Islet precursor cell (in vitro differentiated cells): ENCODE measurements at regions not wholly inside any gene's neighbourhood (a gene's known extent, or its start where the extent isn't known, plus 50 kb on each side); places are given as distances from the start of the nearest gene placed in this dataset.
A peak's percentile ranks its signal among the peaks of the same experiment; 100 is the strongest.

ENCODE experiments used
- DNase-seq: peaks from one replicate; pipeline ENCODE4 v3.0.0-alpha.2; 2018

DNA sequence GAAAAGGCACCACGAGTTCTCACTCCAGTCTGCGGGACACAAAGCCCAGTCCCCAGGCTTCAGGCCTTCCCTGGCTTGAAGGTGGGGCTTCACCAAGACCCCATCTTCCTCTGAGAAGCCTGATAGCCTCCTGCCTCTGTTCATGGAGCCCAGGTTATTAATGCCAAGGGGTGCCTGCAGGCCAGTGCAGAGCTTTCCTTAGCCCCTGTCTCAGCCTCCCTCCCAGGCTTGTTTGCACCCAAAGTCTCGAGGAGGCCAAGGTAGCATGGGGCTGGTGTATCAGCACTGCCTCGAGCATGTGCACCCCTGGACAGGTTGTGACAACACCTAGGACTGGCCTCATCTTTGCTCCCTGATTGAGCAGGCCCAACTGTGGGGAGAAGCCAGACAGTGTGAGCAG, 108.1 kb upstream of the PCDH15 start:
- DNase-seq, result no peak

DNA sequence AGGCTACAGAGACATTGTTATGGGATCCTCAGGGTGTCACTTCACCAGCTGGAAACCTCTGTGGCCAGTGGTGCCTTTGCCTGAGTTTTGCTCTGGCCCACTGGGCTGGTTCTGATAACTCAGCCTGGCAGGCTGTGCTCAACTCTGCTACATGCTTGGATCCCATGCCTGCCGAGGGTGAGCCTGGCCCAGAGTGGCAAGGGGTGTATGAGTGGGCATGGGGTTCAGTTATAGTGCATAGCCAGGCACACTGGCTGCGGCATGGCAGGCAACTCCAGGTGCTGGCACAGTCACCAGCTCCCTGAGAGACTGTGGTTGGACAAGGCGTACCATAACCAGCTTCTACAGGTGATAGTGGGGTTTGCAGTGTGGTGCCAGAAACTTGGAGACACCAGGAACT, 107.0 kb upstream of the PCDH15 start:
- DNase-seq, result no peak

DNA sequence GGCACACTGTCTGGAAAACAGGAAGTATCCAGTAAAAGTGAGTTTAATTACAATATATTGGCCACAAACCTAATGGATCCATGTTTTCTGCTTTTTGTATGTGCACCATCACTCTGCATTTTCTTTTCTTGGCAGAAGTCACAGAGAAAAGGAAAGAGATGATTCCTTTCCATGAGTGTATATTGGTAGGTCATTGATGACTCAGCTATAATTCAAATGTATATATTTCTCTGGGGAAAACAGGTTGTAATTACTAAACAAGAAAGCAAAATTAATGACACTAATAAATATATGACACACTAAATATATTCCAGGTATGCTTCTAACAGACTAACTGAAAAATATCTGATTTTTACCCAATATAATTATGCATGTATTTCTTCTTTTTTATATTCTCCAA, 105.9 kb upstream of the PCDH15 start:
- DNase-seq, result no peak

DNA sequence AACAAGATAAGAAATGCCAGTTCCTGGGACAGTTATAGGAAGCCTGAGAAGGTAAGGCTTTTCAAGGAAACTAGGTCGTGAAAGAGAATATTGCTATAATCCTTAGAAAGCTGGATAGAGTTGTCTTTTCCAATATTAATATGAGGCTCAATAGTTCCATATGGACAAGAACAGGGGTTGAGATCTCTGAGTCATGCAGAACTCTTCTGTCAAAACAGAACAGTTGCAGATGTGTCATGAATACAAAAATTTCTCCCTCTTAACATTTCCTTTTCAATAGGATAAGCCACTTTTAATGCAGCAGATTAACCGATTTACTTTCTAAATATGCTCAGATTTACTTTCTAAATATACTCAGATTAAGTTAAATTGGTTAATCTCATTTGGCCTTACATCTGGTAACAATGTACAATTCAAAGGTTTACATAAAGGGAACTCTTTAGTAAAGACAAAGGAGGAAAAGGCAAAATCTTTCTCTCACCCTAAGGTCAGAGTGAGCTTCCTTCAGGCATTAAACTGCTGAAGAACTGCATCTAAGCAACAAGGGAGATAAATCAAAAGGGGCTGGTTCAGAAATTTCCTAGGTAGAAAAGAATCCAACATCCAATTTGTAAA, 104.7 kb upstream of the PCDH15 start:
- DNase-seq, result no peak

DNA sequence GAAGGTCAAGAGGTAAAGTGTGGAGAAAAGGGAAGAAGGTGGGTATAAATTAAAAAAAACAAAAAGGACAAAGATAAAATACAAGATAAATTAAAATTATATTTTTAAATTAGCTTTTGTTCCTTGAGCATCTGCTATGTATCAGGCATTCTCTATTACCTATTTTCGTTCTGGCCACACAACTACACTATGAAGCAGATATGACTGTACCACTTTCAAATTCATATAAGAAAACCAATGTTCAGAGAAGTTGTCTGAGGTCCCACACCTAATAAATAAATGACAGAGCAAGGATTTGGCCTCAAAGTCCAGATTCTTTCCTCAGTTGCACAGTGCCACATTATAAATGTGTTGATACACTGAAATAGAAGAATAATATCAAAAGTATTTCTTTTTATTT, 103.8 kb upstream of the PCDH15 start:
- DNase-seq, result no peak

DNA sequence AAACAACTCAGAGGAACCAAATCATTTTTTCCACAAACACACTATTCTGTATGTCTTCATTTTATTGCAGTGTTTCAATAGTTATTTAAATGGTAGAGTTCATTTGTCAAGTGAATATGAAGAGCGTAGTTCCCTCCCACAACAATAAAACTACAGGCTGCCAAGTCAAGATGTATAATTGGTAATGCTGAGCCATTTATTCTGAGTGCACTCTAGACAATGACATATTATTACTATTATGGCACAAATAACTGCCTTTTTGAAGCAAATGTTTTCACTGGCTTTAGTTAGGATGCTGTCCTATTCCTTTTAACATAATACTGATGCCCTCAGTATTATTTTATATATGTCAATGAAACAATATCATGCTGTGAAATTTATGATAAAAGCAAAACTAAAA, 102.7 kb upstream of the PCDH15 start:
- no peak for DNase-seq

DNA sequence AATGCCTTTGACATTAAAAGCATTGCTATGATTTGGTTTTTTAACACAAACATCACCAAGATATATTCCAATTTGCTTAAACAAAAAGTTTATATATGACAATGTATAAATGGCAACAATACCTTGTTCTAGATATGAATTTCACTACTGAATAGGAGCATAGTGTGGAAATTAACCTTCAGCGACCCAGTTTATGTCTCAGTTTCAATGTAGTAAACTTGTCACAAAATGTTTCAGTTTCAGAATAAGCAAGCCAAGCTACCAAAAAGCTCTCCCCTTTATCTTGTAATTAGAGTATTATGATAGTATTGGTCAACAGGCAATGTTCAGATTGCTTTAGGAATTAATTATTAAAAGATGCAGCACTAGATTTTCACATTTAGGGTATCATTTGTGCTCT, 99.6 kb upstream of the PCDH15 start:
- DNase-seq, result no peak

DNA sequence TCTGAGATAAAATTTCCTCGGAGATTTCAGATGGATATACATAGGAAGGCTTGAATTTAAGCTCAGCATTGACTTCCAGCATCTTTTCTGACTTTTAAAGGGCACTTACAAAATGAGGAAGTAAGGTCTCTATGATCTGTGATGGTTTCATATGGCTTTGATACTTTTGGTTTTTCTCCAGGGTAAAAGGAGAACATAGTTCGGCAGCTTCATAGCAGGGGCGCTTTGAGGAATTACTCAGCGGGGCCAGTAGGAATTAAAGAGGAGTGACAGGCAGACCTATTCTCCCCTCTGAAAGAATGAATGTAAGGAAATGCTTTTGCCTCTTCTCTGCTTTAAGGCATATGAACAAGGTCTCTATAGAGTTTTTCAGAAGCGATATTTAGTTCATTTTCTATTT, 80.0 kb upstream of the PCDH15 start:
- no peak for DNase-seq

DNA sequence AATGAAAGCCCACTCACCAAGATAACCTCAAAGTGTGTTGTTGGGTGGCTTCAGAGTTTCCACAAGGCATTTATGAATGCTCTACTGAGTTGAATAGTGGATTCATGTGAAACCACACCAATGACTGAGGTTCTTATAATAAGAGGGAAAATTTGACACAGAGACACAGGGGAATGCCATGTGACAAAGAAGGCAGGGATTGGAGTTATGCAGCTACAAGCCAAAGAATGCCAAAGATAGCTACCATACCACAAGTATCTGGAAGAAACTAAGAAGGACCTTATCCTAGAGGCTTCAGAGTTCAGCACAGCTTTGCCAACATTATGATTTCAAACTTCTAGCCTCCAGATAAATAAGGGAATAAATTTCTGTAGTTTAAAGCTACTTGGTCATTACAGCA, 68.0 kb upstream of the PCDH15 start:
- peak; percentile 40 for DNase-seq

DNA sequence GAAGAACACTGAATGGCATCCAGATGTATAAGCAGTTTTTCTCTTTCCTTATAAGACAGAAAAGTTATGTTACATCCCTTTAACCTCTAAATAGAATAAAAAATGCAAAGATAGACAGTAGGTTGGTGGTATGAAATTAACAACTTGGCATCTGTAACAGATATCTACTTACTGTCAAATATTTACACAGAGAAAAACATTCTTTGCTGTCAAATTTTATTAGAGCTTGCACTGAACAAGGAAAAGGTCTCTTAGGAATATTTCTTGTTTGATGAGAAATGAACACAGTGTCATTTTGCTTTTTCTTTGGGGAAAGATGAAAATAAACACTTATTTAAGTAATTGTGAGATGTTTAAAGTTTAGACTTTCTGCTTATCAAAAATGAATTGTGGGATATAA, 65.6 kb upstream of the PCDH15 start:
- DNase-seq, result no peak

DNA sequence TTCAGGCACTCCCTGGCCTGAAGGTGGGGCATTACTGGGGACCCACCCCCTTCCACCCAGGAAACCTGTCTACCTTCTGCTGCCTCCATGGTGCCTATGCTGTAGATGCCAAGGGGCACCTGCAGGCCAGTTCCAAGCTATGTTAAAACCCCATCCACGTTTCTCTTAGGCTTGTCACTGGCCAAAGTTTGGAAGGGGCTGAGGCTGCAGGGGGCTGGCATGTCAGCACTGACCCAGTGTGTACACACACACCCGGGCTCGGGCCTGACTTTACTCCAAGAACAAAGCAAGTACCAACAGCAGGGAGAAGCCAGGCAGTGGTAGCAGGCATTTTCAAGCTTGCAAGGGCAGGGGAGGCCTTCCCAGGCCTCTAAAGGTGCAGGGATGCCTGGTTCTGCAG, 53.8 kb upstream of the PCDH15 start:
- DNase-seq, result no peak

DNA sequence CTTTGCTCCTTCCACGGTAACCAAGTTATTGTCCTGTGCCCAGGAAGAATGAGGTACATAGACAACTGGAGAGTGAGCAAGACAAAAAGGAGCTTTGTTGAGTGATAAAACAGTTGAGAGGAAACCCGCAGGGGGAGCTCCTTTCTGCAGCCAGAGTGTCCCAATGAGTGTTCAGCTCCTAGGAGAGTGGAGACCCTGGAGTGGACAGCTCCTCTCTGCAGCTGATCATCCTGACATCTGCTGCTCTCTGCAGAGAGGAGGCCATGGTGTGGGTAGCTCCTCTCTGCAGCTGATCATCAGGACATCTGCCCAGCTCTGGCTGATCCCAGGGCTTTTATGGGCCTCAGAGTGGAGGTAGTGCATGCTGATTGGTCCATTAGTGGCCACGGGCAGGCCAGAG, 53.4 kb upstream of the PCDH15 start:
- DNase-seq, result no peak

DNA sequence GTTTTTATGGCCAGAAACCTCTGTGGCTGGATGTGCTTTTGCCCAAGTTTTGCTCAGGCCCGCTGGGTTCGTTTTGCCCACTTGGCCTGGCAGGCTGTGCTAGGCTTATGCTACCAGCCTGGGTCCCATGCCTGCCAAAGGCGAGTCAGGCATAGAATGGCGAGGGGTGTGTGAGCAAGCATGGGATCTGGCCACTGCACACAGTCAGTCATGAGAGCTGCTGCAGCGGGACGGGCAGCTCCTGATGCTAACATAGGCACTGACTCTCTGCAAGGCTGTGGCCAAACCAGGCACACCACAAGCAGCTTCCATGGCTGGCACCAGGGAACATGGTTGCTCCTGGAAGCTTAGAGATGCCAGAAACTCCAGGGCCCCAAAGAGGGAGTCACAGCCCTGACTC, 52.9 kb upstream of the PCDH15 start:
- no peak for DNase-seq
